Stimulated activated CD4-positive, alpha-beta T cell treated with anti-CD3 and anti-CD28 coated beads, Interleukin-2, amount 100 ng/mL, for 48 hours (primary cell): ENCODE measurements at regions not wholly inside any gene's neighbourhood (a gene's known extent, or its start where the extent isn't known, plus 50 kb on each side); places are given as distances from the start of the nearest gene placed in this dataset.

Experiments used
- DNase-seq, 2 donors: peaks; one replicate each; pipeline ENCODE4 v3.0.0-alpha.2; 2020

DNA sequence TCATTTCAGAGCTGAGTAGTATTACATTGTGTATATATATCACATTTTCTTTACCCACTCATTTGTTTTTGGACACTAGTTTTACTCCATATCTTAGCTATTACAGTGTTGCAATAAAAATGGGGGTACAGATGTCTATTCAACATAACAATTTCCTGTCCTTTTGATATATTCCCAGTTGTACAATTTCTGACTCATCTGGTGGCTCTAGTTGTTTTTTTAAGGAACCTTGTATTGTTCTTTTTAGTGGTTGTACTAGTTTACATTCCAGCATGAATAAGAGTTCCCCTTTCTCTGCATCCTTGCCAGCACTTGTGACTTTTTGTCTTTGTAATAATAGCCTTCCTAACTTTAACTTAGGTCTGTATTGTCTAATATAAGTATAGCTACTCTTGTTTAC is 739.9 kb downstream of the XPNPEP1 start:
- DNase-seq, result no peak

DNA sequence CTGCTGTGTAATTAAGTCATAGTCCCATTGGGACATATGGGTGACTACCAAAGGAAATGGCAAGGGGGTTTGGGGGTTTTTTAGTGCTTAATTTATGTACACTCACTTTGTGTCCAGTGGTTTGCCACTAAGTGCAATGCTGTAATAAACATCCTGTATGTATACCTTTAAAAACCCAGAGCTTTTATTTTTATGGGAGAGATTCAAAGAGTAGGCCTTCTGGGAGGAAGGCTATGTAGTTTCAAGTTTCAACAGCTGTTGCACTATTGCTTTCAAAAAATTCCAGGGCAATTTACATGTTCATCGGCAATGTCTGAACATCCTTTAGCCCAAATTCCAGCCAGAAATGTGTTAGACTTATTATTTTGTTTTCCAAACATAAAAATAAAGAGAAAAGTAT is 744.7 kb downstream of the XPNPEP1 start:
- no peak for DNase-seq

DNA sequence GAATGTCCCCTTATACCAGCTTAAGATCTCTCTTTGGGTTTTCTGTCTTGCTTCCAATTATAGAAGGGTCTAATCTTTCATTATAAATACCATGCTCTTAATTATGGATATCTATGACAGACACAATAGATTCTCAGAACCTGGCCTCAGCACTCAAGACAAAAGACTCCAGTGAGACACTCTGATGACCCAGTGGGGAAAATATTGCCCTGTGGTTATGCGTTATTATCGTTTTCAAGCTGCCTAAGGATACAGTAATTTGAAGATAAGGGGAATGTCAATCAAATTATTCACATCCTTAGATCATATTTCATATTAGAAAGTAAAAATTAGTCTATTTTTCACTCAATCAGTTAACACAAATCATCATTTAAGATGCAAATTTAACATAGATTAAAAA is 748.8 kb downstream of the XPNPEP1 start:
- DNase-seq, result no peak

DNA sequence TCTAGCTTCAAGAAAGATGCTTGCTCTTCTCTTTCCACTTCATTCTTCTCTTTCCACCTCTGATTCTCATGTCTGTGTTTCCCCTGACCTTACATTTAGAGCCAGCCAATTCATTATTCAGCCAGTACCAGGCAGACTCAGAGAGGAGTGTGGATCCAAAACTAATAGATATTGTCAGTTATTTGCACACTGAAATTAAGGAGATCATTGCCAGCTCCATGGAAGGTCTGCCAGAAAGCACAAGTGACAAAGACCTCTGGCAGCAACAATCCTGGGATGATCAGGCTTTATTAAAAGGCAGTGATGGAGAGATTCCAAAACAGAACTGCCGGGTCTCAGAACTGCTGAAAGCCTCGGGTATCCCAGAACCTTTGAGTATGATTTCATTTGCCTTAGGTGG is 749.4 kb downstream of the XPNPEP1 start:
- no peak for DNase-seq

DNA sequence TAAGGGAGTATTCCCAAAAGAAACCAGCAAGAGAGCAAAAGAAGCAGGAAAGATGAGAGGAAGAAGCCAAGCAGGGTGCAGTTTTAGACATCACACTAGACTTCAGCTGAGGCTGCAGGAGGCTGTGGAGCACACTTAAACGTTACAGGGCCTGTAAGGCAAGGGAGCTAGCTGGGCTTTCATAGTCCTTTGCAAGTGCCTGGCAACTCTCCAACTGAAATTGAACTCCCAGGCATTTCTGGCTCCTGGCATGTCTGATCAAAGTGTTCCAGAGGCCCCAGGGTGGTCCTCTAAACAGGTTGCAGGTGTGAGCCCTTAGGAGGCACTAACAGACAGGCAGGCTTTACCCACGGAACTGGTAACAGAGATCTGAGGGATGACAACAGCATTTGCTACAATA is 750.2 kb downstream of the XPNPEP1 start:
- no peak for DNase-seq

DNA sequence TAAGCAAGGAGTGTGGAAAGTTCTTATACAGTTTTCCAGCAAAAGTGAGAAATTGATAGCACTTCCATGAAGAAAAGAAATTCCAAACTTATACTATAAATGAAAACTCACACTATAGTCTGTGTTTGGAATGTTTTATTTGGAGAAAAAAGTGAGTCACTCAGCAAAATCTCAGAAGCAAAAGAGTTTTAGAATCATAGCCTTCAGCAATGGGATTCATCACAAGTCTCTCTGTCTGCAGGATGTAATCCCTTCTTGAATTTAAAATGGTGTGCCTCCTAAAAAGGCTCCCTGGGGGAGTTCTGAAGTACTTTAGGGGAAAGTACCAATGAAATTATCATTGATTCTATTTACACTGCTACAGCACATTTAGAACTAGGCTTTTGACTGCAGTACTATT is 756.4 kb downstream of the XPNPEP1 start:
- DNase-seq, result no peak

DNA sequence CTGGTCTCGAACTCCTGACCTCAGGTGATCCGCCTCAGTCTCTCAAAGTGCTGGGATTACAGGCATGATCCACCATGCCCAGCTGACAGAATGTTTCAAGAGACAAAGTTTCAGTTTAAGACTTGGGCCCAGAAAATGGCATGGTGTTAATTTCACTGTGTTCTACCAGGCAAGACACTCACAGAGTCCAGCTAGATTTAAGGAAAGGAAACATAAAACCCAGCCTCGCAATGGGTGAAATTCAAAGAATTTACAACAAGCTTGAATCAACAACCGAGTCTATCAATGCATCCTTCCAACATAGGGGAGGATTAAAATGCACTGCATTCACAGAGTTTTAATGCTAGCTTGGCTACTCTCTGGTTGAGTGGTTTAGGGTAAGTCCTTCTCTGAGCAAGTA is 764.0 kb downstream of the XPNPEP1 start:
- DNase-seq, result no peak

DNA sequence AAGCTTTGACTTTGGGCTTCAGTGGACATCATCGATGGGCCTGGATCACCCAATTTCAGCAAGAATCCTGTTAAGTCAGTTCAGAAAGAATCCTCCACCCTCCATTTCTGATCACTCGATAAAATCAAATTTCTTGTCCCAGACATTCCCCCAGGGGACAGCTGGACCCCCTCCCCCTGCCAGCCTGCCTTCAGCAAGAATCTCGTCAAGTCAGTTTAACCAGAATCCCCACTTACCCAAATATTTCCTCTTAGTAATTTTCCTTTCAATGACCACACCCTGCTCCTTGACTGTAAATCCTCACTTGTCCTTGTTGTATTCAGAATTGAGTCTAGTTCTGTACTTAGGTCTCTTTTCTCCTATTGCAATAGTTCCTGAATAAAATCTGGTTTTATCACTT is 766.9 kb downstream of the XPNPEP1 start:
- no peak for DNase-seq

DNA sequence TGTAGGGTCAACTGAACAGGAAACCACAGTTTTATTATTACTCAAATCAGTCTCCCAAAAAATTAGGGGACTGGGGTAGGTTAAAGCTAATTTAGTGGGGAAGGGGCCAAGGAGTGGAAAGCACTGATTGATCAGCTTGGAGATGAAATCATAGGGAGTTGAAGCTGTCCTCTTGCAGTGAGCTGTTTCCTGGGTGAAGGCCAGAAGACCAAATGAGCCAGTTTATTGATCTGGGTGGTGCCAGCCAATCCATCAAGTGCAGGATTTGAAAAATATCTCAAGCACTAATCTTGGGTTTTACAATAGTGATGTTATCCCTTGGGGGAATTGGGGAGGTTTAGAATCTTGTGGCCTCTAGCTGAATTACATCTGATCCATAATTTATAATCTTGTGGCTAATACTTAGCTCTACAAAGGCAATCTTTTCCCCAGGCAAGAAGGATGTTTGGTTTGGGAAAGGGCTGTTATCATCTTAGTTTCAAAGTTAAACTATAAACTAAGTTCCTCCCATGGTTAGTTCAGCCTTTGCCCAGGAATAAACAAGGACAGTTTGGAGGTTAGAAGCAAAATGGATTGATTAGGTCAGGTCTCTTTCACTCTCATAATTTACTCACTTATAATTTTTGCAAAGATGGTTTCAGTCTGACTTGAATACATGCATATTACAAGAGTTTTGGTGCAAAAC is 773.5 kb downstream of the XPNPEP1 start:
- no peak for DNase-seq

DNA sequence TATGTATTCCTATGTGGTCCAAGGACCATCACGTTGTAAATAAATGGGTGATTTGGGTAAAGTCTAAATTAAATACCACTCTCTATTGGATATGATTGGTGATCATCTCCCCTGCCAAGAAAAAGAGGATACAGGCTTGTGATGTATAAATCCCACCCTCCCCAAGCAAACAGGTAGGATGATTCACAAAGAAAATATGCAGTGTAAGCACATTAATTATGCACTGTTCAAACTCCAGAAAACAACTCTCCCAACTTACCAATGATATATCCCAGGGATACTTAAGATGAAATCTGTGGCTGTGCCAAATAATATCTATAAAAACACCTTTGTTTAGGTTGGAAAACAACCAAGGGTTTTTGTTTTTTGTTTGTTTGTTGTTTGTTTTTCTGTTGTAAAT is 795.9 kb downstream of the XPNPEP1 start:
- DNase-seq, result no peak

DNA sequence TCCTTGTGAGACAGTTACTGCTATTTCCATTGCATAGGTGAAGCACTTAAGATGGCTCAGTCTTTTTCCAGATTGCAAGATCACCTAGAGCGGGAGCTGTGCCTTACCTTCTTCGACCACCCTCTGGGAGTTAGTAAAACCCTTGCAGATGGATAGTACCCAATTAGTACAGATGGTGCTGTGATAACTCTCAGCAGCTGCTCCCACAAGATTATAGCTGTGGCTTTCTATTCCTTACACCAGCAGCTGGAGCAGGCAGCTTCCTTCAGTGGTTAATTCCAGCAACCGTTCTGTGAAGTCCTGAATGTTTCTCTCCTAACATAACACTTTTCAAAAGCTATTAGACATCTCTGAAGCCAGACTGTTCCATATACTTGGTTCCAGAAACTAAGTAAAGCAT is 796.8 kb downstream of the XPNPEP1 start:
- no peak for DNase-seq

DNA sequence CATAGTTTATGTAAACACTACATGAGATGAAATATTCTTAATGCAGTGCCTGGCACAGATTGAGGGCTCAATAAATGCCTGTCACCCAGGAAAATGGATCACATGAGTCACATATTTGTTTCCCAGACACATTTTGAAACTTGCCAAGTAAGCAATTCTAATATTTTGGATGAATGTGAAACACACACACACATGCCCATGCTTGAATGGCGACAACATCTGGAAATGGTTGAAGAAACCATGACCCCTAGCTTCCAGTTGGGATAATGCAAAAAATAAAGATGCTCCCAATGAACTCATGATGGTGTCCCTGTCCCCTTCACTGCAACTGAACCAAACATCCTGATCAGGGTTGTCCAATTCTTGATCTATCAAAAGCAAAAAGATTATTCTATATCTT is 797.3 kb downstream of the XPNPEP1 start:
- no peak for DNase-seq

DNA sequence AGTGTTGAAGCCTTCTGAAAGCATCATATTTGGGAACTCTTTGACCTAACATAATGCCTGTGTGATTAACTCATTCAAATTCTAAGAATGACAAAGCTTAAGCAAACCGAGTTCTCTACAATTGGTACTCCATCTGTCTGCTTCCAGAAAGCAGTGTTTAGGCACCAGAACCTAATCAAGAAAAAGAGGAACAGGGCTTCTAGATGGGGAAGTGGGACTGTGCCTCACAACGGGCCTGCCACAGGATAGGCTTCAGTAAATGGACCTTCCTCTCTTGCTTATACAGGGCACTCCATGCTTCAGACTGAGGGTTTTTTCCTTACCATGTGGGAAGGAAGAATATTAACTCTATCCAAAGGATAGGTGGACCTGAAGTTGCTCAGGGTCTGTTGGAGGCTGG is 808.1 kb downstream of the XPNPEP1 start:
- DNase-seq, result no peak

DNA sequence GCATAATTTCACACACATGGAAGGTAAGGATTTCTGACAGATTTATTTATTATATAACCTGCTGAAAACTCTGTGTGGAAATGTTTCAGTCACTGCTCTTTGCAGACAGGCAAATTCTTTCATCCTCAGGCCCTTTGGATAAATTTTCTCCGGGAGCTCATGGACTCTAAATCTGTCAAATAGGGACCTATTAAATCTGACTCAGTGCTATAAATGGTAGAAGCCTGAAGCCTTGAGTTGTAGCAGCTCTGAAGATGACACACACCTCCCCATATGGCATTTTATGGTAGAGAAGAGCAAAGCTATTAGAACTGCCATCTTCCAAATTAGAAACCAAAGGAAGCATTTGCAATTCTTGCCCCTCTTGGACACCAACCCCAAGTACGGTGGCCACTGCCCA is 808.7 kb downstream of the XPNPEP1 start:
- no peak for DNase-seq

DNA sequence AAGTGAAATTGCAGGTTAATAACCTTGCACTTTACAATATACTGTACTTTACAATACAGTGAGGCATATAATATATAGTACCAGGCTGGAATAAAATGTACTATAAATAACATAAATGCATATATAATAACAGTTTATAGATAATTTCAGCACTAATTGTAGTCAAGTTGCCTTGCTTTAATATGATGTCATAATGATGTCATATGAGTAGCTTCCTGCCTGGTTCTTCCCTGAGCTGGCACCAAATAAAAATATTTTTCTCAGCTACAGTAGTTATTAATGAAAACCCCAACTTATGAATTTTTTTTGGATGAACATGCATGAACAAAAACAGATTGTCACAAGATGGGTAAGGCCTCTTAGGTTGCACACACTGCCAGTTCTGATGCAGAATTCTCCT is 816.7 kb downstream of the XPNPEP1 start:
- DNase-seq, result no peak

DNA sequence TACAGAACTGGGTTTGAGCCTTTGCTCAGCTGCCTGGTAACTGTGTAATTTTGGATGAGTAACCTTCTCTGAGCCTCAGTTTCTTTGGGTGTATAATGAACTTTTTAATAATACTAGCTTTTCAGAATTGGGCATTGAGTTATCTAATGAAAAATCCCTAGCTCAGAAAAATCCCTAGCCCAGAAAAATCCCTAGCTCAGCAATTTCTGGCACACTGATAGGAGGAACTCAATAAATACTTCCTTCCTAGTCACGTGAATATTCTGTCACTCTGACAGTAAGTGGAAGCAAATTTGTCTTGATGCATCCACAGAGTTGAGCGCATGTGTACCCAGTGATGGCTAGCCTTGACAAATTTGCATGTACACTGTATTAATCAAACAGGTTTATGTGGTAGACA is 817.6 kb downstream of the XPNPEP1 start:
- DNase-seq, result no peak

DNA sequence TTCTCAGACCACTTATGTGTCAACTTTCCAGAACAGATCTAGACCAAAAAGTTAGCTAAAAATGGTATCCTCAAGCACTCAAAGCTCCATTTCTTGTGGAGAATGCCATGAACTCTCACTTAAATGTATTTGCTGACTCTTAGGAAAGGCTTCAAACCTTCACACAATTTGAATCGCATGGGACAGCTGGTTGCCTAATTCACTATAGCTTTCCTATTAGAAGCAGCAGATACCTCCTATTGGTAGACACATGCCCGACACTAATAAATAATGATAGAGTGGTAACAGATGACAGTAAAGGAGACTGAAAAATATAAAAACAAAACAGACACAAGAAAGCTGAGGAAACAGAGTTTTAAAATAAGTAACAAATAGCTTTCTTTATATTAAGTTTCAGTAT is 818.5 kb downstream of the XPNPEP1 start:
- DNase-seq, result no peak

DNA sequence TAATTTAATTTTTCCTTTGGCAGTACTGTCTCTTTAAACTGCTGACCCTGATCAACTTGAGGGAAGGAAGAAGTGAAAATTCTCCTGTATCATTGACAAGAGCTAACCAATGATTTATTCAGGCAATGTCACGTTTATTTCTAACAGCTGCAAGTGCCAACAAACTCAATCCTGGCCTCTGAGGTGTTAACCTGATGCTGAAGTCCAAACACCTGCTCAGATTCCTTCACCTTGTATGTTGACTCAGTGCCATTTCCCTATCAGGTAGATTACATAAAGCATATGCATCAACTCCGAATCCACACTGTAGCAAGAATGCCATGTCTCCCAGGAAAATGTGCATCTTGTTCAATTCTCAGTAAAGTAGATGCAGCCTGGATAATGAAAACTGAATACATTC is 820.0 kb downstream of the XPNPEP1 start:
- no peak for DNase-seq

DNA sequence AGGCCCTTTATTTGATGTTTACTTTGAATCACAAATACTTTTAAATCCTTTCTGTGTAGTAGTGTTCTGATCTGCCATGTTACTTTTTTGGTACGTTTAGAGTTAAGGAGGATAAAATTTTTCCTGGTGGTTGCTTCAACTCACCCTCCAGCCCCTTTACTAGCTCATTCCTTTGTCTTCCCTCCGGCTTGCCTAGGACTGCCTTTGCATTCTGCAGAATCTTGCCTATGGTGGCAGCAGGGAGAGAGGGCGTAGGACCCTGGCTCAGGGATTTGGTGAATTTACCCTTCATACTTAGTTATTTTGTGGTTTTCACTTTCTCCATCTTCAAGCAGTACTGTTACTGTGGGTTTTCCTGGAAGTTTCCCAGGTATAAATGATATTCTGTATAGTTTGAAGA is 833.5 kb downstream of the XPNPEP1 start:
- no peak for DNase-seq

DNA sequence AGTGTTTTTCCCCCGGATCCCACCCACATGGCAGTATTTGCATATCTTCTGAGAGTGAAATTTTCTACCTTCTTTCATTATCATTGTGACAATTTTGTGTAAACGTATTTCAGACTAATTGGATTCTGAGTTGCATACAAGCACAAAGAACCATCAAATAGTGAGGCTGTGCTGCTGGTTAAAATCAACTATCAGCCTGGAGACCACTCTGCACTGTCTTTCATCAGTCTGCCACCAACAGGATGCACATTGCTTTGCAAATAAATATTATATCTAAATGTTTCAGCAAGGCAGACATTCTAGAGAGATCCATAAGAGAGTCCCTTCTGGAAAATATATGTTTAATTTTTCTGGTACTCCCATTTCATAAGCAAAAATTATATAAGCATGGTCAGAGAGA is 851.8 kb downstream of the XPNPEP1 start:
- no peak for DNase-seq

DNA sequence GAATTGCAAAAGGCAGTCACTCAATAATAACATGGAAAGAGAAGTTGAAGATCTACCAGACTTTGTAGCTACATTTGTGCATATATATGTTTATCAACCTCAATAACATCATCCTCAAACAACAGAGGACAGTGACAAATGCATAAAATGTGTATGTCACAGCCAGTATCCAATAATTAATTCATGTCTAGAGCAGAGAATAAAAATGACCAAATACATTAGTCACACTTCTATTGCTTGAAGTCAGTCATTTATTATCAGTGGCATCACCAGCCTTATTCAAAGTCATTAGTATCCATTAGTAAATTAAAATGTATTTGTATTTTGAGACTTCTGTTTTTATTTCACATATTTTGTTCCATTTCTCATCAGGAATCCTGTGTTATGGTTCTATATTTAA is 852.8 kb downstream of the XPNPEP1 start:
- no peak for DNase-seq

DNA sequence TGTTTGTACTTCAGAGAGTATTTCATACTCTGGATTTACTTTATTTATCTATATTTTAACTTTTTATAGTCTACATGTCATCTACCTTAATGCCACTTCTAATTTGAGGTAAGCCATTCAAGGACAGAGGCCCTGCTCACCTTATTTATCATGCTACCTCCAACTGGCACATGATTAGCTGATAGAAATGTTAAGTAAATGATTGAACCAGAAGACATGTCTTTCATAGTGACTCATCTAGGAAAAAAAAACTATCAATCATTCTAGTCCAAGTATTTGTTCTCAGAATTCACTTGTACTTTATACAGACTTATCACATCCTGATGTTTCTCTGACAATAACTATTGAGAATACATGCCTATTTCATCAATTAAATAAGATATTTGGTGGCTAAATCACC is 856.3 kb downstream of the XPNPEP1 start:
- DNase-seq, result no peak

DNA sequence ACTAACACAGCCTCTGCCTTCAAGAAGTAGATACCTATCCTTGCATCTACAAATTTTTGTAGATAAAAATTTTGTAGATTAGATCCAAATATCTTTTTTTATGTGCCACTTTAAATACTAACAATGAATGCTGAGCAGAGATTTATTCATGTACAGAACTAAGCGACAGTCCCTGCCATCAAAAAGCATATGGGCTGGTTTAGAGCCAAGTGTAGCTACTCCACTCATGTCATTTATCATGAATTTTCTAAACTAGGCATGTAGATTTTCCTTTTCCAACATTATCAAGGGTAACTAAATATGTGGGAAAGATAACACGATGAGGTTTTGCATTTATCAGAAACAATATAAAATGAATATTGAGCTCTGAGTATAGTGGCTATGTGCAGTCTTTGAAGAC is 857.5 kb downstream of the XPNPEP1 start:
- no peak for DNase-seq

DNA sequence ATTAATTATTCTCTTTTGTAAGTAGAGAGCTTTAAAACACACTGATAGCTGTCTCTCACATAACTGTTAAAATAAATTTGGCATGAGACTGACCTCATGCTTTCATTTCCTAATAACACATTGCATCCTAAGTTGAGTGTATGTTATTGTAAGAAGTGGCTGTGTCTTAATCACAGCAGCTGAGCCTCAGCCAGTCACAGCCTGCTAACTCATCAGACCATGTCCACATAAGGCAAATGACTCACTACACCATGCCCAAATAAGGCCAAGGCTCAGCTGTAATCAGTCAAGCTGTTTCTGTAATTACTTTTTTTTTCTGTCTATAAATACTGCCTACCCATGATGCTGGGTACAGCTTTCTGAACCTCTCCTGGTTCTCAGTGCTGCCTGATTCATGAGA is 860.9 kb downstream of the XPNPEP1 start:
- DNase-seq, result no peak

DNA sequence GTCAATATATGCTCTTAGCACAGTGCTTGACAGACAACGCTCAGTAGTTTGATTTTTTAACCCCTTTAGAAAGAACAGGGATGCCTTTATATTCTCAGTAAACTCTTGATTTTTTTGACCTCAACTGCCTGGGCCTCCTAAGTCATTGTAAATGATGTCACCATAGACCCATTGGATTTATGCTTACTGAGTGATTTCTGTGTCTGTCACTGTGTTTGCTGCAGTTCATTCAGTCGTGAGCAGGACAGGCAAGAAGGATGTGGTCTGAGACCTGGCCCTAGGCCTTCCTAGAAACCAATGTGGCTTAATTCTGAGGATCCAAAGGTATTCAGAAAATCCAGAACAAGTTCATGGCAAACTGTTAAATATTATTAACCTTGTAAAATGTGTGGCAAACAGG is 868.1 kb downstream of the XPNPEP1 start:
- no peak for DNase-seq

DNA sequence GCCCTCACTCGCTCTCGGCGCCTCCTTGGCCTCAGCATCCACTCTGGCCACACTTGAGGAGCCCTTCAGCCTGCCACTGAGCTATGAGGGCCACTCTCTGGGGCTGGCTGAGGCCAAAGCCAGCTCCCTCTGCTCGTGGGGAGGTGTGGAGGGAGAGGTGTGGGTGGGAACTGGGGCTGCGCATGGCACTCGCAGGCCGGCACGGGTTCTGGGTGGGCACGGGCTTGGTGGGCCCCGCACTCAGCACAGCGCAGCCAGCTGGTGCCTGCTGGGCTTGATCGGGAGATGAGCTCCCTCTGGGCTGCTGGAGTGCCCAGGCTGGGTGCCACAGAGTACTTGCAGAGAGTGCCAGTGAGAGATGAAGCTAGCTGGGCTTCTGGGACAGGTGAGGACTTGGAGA is 875.5 kb downstream of the XPNPEP1 start:
- no peak for DNase-seq
